Motor neuron (in vitro differentiated cells): ENCODE measurements at regions not wholly inside any gene's neighbourhood (a gene's known extent, or its start where the extent isn't known, plus 50 kb on each side); places are given as distances from the start of the nearest gene placed in this dataset.

Experiments used
- ATAC-seq, 8 experiments: fragments of 200-7000 bp; cut with Tn5 transposase; replicated peaks in 6 of 8; 2 replicates each; pipeline ENCODE4 v1.8.0; 2021; ENCODE audit warnings: mild to moderate bottlenecking in 8 of 8, moderate library complexity in 8 of 8
- H3K27ac ChIP-seq, 2 donors: fragments of 250-450 bp; sonication (Bioruptor Pico); 2 replicates each; pipeline ENCODE4 v1.9.0; 2021; ENCODE audit warnings: antibody characterized with exemption in 2 of 2, mild to moderate bottlenecking in 2 of 2, moderate library complexity in 1 of 2
- H3K4me1 ChIP-seq, 2 donors: fragments of 250-450 bp; sonication (Bioruptor Pico); replicated peaks in 1 of 2; 2 replicates each; pipeline ENCODE4 v1.6.1; 2021; ENCODE audit warnings: antibody characterized with exemption in 2 of 2, mild to moderate bottlenecking in 2 of 2, moderate library complexity in 1 of 2
- H3K4me3 ChIP-seq, 5 donors: fragments of 250-450 bp; sonication (Bioruptor Pico); 2 replicates each; pipeline ENCODE4 v1.9.0; 2021; ENCODE audit warnings: antibody characterized with exemption in 5 of 5, mild to moderate bottlenecking in 5 of 5, moderate library complexity in 4 of 5
- WGBS, 10 experiments: fragments of 450-650 bp; shearing (Covaris generic); methylation state at CpG; one replicate each; pipeline ENCODE4 v1.0.0; 2022; 5-methylcytosine and 5-hydroxymethylcytosine counted together
- in situ Hi-C, 9 experiments: fragments of 400-800 bp; cut with MboI; loops; one replicate each; pipeline ENCODE4 v1.15.0; 2021; ENCODE audit warnings: low sequenced_read_pairs in 9 of 9, low pct_unique_long_range_greater_than_20kb in 2 of 9; ENCODE audit not compliant: unreplicated experiment in 9 of 9

DNA sequence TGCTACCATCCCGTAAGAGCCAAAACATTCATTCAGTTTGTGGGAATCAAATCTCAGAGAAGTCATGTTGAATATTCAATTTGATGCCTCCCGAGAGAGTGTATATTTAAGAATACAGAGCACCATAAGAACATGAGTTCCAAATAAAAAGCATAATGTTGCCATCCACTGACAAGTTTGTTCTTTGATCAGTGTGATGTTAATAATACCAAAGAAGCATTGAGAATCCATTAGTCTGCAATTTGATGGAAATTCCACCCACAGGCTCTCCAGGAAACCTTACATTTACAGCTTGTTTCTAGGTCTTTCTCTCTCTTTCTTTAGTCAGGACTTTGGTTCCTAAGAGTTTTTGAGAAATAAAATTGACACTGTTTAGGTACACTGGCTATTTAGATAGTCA, 200.6 kb upstream of the SFRP2 start:
- Histone ChIP-seq H3K4me3 (no peak overlapping the region), H3K4me1 (peaks cover 22 to 35% of the 10 kb centered on the region in 2 donors), H3K27ac (no peak overlapping the region)
- in situ Hi-C loops, result no loop called here
- 0 to 100% (median 53%) methylated on average over 1 to 2 of the region's 2 CpGs; no CpG with 5 or more reads in 1 of the 10 experiments for WGBS, 10 experiments
- peak in 3 of 8 experiments; percentile 3 to 9 (median 6) for ATAC-seq

DNA sequence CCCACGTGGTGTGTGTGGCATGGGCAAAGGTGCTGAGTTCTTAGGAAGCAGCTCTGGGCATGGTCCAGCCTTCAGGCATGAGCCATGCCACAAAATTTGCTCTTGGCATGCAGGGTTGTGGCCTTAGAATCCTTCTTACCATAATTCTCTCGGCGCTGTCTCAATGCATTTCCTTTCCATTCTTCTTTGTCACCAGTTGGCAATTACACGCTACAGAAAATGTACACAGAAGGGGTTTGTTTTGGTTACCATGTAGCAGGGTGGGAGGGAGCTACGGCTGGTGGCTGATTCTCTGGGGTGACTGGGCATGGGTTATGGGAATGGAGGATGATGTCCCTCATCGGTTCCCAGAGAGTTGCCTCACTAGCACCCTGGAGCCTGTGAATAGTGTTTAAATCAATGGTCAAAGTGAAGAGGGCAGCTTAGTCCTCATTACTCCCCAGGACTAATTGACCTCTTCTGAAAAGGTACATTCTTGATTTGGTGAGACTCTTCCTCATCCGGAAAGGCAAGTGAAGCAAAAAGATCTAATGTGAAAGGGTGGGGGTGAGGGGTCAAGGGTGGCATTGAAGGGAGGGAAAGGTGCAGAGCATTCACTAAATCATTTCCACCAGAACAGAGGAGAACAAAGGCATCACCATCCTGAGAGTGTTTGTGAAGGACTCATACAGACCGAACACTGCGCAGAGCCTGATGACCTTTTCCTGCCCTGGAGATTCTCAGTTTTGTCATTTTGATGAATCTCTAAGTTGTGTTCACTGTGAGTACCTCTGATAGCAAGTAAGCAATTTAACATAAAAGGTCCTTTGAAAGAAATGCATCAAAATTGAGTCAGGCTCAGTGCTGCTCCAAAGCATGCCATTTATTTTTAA, 199.8 kb upstream of the SFRP2 start:
- Histone ChIP-seq H3K4me3 (no peak overlapping the region), H3K27ac (peak overlapping the region; percentile 8 to 33), H3K4me1 (peaks cover 22 to 35% of the 10 kb centered on the region in 2 donors)
- in situ Hi-C loops, result no loop called here
- peak in 5 of 8 experiments; percentile 49 to 93 (median 91) for ATAC-seq
- 0 to 100% (median 54%) methylated on average over 1 to 8 of the region's 9 CpGs; no CpG with 5 or more reads in 4 of the 10 experiments for WGBS, 10 experiments

DNA sequence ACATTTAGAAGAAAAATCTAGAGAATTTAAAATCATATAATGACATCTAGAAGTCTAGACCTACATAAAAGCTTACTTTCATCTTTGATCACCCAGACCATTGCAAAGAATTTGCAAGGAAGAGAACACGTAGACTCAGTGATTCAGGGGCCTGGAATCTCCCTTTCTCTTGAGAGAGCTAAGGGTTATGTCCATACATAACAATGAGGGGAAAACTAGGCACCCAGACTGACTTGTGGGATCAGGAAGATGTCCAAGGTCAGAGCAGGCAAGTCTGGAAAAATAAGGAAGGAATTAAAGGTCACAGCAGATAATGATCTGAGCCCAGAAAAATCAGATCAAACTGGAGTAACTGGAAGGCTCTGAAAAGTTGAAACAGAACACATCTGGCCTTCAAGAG, 198.4 kb upstream of the SFRP2 start:
- no peak overlapping the region for H3K27ac ChIP-seq
- no peak overlapping the region for H3K4me3 ChIP-seq
- 0 to 77% (median 0%) methylated on average over 1 of the region's 1 CpG; no CpG with 5 or more reads in 3 of the 10 experiments for WGBS, 10 experiments
- in situ Hi-C loops, result no loop called here
- no peak for ATAC-seq
- H3K4me1 ChIP-seq, result peaks cover 22 to 35% of the 10 kb centered on the region in 2 donors

DNA sequence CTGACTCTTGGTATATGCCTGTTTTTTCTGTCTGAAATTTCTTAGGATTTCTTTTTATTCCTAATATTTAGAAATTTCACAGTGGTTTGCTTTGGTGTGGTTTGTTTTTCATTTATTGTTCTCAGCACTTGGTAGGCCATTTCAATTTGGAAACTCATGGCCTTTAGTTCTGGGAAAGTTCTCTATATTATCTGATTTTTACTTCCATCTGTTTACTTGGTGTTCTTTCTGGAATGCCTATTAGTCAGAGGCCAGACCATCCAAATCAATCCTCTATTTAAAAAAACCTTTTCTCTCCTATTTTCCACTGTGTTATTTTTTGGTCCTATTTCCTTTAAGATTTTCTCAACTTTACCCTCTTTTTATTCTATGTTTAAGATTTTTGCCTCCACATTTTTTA, 188.1 kb upstream of the SFRP2 start:
- in situ Hi-C loops, result no loop called here
- ATAC-seq, result no peak
- H3K27ac ChIP-seq, result no peak overlapping the region
- no peak overlapping the region for H3K4me3 ChIP-seq
- H3K4me1 ChIP-seq, result no peaks in the 10 kb centered on the region

DNA sequence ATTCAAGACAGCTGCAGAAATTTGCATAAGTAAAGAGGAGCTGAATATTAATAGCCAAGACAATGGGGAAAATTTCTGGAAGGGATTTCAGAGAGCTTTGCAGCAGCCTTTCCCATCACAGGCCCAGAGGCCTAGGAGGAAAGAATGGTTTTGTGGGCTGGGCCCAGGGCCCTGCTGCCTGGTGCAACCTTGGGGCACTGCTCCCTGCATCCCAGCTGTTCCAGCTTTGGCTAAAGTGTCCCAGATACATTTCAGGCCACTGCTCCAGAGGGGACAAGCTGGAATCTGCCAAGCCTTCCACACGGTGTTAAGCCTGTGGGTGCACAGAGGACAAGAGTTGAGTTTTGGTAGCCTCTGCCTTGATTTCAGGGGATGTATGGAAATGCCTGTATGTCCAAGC, 185.6 kb upstream of the SFRP2 start:
- no peak overlapping the region for H3K27ac ChIP-seq
- 40 to 100% (median 100%) methylated on average over 1 of the region's 1 CpG; no CpG with 5 or more reads in 7 of the 10 experiments for WGBS, 10 experiments
- ATAC-seq, result no peak
- no peaks in the 10 kb centered on the region for H3K4me1 ChIP-seq
- H3K4me3 ChIP-seq, result no peak overlapping the region
- in situ Hi-C loops, result no loop called here

DNA sequence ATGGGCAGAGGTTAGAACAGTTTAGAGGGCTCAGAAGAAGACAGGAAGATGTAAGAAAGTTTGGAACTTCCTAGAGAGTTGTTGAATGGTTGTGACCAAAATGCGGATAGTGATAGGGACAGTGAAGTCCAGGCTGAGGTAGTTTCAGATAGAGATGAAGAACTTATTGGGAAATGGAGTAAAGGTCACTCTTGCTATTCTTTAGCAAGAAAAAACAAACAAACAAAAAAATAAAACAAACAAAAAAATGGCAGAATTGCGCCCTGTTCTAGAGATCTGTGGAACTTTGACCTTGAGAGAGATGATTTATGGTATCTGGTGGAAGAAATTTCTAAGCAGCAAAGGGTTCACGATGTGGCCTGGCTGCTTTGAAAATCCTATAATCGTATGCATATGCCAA, 185.1 kb upstream of the SFRP2 start:
- 0 to 95% (median 62%) methylated on average over 1 to 4 of the region's 4 CpGs for WGBS, 10 experiments
- in situ Hi-C loops, result no loop called here
- Histone ChIP-seq H3K4me1 (no peaks in the 10 kb centered on the region), H3K4me3 (no peak overlapping the region), H3K27ac (no peak overlapping the region)
- ATAC-seq, result no peak

DNA sequence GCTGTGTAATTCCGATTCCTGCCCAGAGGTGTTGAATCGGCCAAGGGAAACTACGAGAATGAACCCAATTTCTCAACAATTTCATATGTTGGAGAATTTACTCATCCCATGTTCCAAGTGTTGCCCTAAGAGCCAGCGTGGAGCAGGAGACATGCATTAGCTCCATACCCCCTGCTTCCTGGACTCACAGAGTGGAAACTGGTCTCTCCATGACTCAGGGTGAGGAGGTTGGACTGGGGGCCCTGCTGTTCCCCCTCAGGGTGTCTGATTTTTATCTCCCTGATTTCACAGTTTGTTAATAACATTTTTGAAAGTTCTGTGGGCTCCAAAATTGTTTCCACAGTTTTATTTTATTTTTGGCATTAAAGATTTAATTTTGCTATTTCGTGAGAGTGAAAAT, 183.0 kb upstream of the SFRP2 start:
- Histone ChIP-seq H3K4me1 (no peaks in the 10 kb centered on the region), H3K27ac (no peak overlapping the region), H3K4me3 (no peak overlapping the region)
- no peak for ATAC-seq
- in situ Hi-C loops, result no loop called here
- 0 to 97% (median 80%) methylated on average over 1 to 5 of the region's 5 CpGs; no CpG with 5 or more reads in 1 of the 10 experiments for WGBS, 10 experiments

DNA sequence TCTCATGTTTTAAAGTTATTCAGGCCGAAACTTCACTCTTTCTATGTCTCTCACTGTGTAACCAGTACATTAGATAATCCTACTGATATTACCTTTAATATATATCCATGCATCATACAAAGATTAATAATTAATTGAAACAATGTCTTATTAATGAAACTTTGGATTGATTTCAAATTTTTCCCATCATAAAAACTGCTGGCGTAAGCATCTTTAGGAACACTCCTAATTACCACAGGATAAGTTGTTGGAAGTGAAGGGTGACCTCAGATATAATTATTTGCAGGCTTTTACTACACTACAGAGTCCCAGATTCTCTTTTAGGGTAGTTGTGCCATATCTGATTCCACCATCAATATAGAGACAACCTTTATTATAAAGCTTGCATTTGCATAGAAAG, 181.3 kb upstream of the SFRP2 start:
- in situ Hi-C loops, result no loop called here
- Histone ChIP-seq H3K4me1 (no peaks in the 10 kb centered on the region), H3K4me3 (no peak overlapping the region), H3K27ac (no peak overlapping the region)
- WGBS, 10 experiments, result 50 to 100% (median 100%) methylated on average over 1 to 2 of the region's 2 CpGs; no CpG with 5 or more reads in 4 of the 10 experiments
- ATAC-seq, result no peak

DNA sequence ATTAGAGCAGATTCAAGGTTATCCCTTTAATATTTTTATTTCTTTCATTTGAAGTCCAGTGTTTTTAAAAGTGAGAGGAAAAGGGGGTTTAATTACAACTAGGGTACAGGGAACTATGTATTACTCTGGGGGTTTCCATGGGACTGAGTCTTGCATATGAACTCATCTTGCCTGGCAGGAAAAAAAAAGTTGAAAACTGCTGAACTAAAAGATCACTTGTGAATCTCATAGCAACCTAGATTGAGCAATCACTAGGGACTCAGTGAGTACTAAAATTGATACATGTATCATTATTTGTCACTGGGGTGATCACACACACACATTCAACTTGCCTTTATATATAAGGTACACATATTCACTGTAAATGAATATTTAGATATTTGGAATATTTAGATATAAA, 180.7 kb upstream of the SFRP2 start:
- Histone ChIP-seq H3K4me1 (no peaks in the 10 kb centered on the region), H3K4me3 (no peak overlapping the region), H3K27ac (no peak overlapping the region)
- in situ Hi-C loops, result no loop called here
- no peak for ATAC-seq

DNA sequence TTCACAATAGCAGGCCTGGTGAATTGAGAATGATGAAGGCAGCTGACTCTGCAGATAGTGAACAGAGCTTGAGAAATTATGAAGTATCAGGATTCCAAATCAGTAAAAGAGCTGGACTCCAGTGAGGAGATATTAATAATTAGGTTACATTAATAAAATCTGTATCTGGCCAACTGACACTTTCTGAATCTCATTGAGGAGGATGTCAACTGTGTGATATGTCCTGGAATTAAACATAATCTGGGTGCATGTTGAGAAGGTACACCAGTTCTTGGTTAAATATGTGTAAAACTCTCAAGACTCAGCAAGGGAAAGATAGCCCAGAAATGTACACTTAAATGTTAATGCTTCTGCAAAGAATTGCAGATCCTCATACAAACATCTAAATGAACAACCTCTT, 177.8 kb upstream of the SFRP2 start:
- Histone ChIP-seq H3K4me1 (no peaks in the 10 kb centered on the region), H3K27ac (no peak overlapping the region), H3K4me3 (no peak overlapping the region)
- in situ Hi-C loops, result no loop called here
- no peak for ATAC-seq

DNA sequence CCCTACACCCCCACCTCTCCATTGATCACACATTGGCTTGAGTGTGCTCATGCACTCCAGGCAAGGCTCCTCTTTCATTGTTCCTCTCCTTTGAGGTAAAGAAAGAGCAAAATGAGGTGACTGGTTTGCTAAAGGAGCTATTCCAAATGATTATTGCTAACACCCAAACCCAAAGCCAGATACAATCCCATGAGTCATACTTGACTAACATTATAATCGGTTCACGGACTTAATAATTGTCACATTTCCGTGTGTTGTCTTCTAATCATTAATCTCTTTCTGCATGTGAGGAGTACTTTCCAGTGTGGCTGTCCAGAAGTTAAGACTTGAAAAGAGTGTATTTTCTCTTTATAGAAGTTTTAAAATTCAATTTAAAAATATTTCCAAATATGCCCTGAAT, 174.3 kb upstream of the SFRP2 start:
- in situ Hi-C loops, result no loop called here
- 0 to 89% (median 41%) methylated on average over 1 to 3 of the region's 3 CpGs; no CpG with 5 or more reads in 2 of the 10 experiments for WGBS, 10 experiments

DNA sequence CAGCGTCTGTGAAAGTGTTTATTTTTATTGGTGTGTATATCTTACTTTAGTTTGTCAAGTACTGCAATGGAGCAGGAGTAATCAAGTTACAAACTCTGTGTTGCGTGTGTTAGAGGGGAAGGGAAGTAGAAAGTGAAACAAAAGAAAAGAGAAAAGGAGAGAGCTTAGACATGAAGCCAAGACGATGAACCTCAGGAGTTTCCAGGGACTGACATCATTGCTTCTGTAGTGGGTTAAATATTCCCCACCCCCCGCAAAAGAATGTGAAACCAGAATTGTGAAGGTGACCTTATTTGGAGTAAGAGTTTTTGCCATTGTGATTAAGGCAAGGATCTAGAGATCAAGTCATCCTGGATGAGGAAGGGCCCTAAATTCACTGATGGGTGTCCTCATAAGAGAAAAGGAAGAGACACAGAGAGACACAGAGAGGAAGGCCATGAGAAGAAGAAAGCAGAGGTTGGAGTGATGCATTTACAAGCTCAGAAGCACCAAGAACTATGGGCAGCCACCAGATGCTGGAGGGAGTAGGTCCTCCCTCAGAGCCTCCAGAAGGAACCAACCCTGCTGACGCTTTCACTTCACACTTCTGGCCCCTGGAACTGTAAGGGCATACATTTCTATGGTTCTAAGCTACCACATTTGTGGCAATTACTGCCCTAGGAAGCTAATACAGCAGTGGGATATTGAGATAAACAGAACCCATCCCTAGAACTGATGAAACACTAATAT, 173.6 kb upstream of the SFRP2 start:
- Histone ChIP-seq H3K4me3 (no peak overlapping the region), H3K4me1 (no peaks in the 10 kb centered on the region), H3K27ac (no peak overlapping the region)
- in situ Hi-C loops, result no loop called here
- ATAC-seq, result no peak
- 68 to 100% (median 86%) methylated on average over 1 to 5 of the region's 5 CpGs; no CpG with 5 or more reads in 1 of the 10 experiments for WGBS, 10 experiments

More for the DNA sequence above, 174.3 kb upstream of the SFRP2 start:
- Histone ChIP-seq H3K4me3 (no peak overlapping the region), H3K4me1 (no peaks in the 10 kb centered on the region), H3K27ac (no peak overlapping the region)
- no peak for ATAC-seq

DNA sequence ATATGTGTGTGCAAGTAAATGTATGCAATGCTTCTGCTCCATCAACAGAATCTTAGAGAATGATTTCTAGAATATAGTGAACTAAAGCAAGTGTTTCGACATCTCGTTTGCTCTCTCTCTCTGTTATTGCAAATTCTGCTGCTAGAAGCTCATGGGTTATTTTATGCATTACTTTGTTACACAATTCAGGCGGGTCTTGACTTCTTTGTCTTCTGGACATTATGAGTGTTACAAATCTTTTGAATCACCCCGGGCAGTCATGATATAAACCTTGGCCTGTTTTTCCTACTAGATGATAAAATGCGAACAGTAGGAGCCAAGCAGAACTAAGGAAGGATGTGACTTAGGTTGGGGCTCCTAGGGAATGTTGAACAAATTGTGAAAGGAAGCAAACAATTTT, 166.4 kb upstream of the SFRP2 start:
- Histone ChIP-seq H3K27ac (no peak overlapping the region), H3K4me1 (no peaks in the 10 kb centered on the region), H3K4me3 (no peak overlapping the region)
- ATAC-seq, result peak in 3 of 8 experiments; percentile 38 to 61 (median 55)
- 41 to 100% (median 77%) methylated on average over 2 to 5 of the region's 5 CpGs; no CpG with 5 or more reads in 2 of the 10 experiments for WGBS, 10 experiments
- in situ Hi-C loops, result no loop called here
